AML-193 (cell line): ENCODE measurements at regions not wholly inside any gene's neighbourhood (a gene's known extent, or its start where the extent isn't known, plus 50 kb on each side); places are given as distances from the start of the nearest gene placed in this dataset.
"Not testable (repeated sequence)": the region's sequence is repeated elsewhere in the genome, so short reads cannot be mapped to it uniquely, and the experiment has no call there.

Experiments used
- DNase-seq, 2 experiments: peaks; one replicate each; lab custom pipeline; 2025; lab: John Stamatoyannopoulos, UW

- no peak for DNase-seq
Observed at GRCh38 chr6:26234421-26235301, 130.3 kb upstream of the BTN3A2 start.

DNA sequence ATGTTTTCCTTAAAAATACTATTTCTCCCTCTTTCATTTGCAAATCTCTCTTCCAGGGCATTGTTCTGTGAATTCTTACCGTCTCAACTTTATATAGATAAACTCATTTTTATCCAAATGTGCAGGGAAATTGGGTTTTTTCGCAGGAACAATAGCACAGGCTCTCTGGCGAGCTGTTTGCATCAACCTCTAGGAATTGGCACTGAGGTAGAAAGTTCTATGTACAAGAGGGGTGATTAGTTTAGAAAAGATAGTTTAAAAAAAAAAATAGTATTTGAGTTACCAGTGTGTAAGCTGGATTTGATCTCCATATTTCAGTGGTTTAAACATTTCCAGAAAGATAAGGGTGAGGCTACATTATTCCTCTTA, 129.7 kb upstream of the BTN3A2 start:
- DNase-seq = no peak

GRCh38 chr6:26239415-26239814, 125.6 kb upstream of the BTN3A2 start:
- DNase-seq = not testable (repeated sequence)

GRCh38 chr6:26240157-26241032, 124.6 kb upstream of the BTN3A2 start:
- DNase-seq = no peak

DNA sequence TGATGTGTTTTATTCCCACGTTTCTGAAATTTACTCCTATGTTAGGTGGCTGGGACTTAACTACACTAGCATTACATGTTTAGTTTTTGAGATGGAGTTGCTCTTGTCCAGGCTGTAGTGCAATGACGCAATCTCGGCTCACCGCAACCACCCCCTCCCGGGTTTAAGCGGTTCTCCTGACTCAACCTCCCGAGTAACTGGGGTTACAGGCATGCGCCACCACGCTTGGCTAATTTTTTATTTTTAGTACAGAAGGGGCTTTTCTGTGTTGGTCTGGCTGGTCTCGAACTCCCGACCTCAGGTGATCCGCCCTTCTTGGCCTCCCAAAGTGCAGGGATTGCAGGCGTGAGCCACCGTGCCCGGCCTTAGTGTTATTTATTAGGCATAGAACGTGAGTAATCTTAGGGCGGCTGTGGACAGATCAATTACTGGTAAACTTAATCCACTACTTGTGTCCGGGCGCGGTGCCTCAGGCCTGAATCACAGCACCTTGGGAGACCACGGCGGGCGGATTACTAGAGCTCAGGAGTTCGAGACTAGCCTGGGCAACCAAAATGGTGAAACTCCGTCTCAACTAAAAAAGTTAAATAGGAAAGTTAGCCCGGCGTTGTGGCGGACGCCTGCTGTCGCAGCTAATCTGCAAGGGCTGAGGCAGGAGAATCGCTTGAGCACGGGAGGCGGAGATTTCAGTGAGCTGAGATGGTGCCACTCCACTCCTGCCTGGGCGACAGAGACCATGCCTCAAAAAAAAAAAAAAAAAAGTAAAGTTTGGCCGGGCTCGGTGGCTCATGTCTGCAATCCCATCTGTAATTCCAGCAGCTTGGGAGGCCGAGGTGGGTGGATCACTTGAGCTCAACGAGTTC, 123.7 kb upstream of the BTN3A2 start:
- no peak for DNase-seq

DNA sequence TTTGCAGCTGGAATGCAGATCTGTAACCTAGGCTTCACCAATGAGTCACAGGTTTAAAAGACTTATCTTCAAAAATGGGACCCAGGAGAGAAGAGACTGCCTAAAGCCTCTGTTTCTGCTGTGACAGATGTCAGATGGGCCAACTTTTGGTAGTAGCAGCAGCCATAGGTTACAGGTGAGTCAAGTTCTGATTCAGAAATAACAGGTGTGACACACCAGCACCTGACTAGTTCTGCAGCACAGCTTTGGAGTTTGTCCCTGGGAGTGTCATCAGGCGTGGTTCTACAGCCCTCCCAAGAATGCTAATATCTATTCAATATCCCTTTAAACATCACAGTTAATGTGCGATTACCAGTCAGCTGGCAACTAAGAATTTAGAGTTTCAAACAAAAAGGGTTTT, 121.9 kb upstream of the BTN3A2 start:
- no peak for DNase-seq

DNA sequence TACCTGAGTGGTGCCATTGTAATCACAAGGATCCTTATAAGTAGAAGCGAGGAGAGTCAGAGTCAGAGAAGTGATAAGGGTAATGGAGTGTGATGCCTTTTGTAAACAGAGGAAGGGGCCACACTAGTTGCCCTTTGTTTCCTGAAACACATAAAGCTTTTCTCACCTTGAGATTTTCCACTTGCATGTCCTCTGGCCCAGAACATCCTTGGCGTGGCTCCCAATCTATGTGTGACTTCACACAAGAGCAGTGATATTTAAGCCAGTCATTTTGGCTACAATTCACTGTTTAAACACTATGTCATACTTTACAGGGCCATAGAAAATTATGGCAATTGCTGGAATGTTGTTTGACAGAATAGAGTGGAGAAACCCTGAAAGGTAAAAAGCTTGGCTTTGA, 121.2 kb upstream of the BTN3A2 start:
- DNase-seq = no peak

- no peak for DNase-seq
Observed at GRCh38 chr6:26246058-26246457, 118.9 kb upstream of the BTN3A2 start.

DNA sequence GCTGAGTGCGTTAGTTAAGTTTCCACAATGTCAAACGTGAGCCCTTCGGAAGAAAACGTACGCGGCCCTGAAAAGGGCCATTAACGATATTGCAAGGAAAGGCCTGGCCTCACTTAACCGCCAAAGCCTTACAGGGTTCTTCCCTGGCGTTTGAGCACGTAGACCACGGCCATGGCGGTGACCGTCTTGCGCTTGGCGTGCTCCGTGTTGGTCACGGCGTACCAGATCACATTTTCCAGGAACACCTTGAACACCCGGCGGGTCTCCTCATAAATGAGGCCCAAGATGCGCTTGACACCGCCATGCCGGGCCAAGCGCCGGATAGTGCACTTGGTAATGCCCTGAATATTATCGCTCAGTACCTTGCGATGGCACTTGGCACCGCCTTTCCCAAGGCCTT, 118.4 kb upstream of the BTN3A2 start:
- no peak for DNase-seq

DNA sequence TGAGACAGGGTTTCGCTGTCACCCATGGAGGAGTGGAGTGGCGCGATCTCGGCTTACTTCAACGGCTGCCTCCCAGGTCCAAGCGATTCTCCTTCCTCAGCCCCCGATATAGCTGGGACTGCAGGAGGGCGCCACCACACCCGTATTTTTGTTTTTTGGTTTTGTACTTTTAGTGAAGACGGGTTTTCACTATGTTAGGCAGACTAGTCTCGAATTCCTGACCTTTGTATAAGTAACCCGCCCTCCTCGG, 115.4 kb upstream of the BTN3A2 start:
- DNase-seq = no peak

DNA sequence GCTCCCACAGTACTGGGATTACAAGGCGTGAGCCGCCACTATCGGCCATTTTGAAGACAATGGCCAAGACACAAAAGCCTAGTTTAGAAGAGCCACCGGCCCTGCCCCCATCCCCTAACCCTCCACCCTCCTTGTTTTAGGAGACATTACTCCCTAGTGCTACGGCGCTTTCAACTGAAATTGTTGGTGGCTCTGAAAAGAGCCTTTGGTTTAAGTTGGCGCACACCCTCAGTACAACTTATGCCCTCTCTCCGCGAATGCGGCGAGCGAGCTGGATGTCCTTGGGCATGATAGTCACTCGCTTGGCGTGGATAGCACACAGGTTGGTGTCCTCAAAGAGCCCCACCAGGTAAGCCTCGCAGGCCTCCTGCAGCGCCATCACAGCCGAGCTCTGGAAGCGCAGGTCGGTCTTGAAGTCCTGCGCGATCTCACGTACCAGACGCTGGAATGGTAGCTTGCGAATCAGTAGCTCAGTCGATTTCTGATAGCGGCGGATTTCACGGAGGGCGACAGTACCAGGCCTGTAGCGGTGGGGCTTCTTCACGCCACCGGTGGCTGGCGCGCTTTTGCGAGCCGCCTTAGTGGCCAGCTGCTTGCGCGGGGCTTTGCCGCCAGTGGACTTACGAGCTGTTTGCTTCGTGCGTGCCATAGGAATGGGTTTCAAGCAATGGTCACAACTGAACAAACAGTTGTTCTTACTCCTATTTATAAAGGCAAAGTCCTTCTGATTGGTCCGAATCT, 114.9 kb upstream of the BTN3A2 start:
- DNase-seq = no peak

DNA sequence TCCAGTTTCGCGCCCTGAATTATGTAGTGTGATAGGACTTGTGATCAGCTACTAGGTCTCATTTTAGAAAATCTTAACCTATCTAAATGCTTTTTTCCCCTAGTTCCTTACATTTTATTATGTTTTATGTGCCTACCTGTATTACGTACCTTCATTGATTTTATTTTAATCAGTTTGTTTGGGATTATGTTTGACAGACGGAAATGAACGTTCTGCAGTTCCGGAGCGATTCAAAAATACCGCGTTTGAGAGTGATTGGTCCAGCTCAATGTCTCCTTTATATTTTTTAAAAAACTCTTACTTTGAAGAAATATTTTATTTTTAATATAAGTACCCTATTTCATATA, 114.3 kb upstream of the BTN3A2 start:
- no peak for DNase-seq

DNA sequence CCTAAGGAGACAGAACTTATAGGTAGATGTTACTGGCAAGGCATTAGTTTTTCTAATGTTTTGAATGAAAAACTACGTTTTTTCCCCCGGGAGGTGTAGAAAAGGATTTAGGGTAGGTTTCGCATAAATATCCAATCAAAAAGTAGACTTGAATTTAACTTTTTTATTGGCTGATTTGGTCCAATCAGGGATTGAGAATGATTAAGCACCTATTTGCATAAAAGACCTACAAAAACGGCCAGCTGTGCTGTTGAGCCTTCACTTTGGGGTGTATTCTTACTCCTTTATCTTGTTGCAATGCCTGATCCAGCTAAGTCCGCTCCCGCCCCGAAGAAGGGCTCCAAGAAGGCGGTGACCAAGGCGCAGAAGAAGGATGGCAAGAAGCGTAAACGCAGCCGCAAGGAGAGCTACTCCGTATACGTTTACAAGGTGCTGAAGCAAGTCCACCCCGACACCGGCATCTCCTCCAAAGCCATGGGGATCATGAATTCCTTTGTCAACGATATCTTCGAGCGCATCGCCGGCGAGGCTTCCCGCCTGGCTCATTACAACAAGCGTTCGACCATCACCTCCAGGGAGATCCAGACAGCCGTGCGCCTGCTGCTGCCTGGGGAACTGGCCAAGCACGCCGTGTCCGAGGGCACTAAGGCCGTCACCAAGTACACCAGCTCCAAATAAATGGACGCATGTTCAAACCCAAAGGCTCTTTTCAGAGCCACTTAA, 113.5 kb upstream of the BTN3A2 start:
- no peak for DNase-seq

DNA sequence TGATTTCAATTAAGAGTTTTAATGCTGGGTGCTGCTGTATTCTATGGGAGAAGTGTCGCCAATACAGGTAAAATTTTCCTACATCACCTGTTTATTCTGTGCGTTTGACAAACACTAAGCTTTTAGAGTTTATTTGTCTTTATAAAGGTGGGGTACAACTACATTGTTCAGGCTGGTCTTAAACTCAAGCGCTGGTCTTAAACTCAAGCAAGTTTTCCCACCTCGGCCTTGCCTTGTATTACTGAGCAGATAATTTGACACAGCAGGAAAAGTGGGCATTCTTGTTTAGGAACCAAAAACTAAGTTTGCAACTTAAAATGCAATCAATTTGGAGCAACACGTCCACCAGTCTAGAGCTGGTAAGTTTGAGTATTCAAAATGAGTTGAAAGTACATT, 112.9 kb upstream of the BTN3A2 start:
- no peak for DNase-seq

DNA sequence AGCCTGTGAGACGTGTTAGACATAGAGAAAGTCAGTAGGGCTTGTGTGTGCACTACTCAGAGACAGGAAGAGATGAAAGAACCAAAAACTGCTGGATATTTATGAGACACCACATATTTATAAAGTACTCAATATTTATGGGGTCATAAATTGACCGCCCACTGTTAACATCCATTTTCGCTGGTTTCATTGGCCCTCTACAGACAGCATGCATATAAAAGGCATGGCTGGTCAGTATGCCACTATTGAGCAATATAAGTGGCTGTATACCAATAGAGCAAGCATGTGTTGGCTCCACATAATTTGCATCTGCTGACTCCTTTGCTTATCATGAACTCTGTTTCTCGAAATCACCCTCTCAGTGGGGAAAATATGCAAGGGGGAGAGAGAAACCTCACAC, 110.3 kb upstream of the BTN3A2 start:
- no peak for DNase-seq

- no peak for DNase-seq
Observed at GRCh38 chr6:26257272-26257671, 107.7 kb upstream of the BTN3A2 start.

DNA sequence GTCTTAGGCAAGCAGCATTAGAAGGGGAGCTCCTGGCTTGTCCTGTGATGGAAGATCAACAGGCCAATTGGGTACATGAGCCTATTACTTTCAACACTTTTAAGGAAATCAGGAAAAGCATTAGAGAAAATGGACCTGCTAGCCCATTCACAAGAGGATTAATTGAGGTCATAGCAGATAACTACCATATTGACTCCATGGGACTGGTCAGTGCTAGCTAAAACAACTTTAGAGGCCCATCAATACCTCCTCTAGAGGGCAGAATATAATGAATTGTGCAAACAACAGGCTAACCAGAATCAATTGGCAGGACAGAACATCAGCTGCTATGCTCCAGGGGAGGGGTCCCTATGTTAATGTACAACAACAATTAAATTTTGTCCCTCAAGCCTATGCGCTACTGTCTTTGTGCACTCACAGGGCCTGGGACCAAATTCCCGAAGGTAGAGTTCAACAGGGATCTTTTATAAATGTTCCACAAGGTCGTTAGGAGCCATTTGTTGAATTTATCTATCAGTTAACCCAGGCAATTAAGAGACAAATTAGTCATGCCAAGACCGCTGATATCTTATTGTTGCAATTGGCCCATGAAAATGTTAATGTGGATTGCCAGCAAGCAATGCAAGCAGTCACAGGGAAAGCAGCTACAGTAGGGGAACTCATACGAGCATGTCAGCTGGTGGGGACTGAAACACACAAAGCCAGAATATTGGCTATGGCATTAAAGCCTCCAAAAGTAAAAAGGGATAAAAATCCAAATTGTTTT, 106.6 kb upstream of the BTN3A2 start:
- no peak for DNase-seq

DNA sequence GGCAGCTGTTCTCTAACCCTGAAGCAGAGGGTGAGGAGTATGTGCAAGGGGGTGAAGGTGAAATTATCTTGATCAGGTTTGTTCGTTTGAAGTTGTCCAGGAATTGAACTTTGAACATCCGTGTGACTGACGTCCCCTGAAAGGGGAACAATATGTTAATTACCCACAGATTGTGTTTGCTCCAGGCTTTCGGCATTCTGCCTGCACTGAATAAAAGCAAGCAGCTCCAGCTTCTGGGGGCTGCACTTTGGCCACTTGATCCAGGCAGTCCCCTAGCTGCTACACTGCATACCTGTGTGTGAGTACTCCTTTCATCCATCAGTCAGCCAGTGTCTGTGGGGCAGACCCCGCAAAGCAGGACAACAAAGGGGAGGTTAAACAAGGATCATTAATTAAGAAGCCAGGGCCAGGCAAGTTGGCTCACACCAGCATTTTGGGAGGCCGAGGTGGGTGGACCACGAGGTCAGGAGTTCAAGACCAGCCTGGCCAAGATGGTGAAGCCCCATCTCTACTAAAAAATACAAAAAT, 104.8 kb upstream of the BTN3A2 start:
- no peak for DNase-seq

DNA sequence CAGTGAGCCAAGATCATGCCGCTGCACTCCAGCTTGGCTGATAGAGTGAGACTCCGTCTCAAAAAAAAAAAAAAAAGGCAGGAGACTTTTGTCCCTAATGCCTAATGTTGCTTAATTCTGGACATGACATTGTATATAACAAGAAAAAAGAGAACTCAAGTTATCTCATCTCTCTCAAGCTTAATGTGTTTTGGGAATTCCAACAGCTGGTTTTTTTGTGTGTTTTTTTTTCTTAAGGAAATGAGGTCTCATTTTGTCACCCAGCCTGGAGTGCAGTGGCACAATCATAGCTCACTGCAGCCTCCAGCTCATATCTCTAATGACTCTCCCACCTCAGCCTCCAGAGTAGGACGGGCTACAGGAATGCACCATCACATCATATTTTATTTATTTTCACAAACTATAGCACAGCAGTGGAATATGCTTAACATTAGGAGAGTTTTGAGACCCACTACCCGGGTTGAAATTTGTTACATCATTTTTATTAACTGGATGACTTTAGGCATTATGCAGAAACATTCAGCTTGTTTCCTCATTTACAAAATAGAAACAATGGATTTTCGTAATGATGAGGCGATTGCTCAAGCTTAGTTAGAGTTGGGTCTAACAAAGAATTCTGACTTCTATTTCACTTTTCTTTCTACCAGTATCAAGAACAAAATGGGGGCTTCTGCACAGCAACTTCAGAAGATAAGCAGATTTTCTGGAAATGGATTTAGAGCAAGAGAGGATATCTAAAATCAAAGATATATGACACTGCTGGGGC, 104.1 kb upstream of the BTN3A2 start:
- peak; percentile 19 to 35 for DNase-seq

GRCh38 chr6:26264547-26264946, 100.5 kb upstream of the BTN3A2 start:
- DNase-seq = no peak
